HEK293T (cell line): ENCODE measurements at regions not wholly inside any gene's neighbourhood (a gene's known extent, or its start where the extent isn't known, plus 50 kb on each side); places are given as distances from the start of the nearest gene placed in this dataset.

Experiments used
- CTBP1 ChIP-seq: fragments of 450-650 bp; IDR thresholded peaks from 2 replicates; pipeline ENCODE4 v1.6.1; 2016; ENCODE audit warnings: borderline replicate concordance
- ELF4 ChIP-seq: fragments of 450-650 bp; IDR thresholded peaks from 2 replicates; pipeline ENCODE4 v1.6.1; 2017; ENCODE audit warnings: antibody characterized with exemption
- FOXA1 ChIP-seq: fragments of 450-650 bp; IDR thresholded peaks from 2 replicates; pipeline ENCODE4 v1.6.1; 2016; ENCODE audit warnings: mild to moderate bottlenecking
- FOXK2 ChIP-seq: fragments of 450-650 bp; IDR thresholded peaks from 2 replicates; pipeline ENCODE4 v1.6.1; 2016; ENCODE audit warnings: mild to moderate bottlenecking
- FOXM1 ChIP-seq: fragments of 450-650 bp; IDR thresholded peaks from 2 replicates; pipeline ENCODE4 v1.6.1; 2017; ENCODE audit warnings: mild to moderate bottlenecking, borderline replicate concordance
- L3MBTL2 ChIP-seq: fragments of 450-650 bp; conservative IDR thresholded peaks from 2 replicates; pipeline ENCODE4 v1.6.1; 2016; ENCODE audit warnings: mild to moderate bottlenecking
- NFRKB ChIP-seq: fragments of 450-650 bp; IDR thresholded peaks from 2 replicates; pipeline ENCODE4 v1.6.1; 2016; ENCODE audit warnings: mild to moderate bottlenecking, moderate library complexity
- PKNOX1 ChIP-seq: fragments of 450-650 bp; IDR thresholded peaks from 2 replicates; pipeline ENCODE4 v1.6.1; 2016
- SP1 ChIP-seq: fragments of 450-650 bp; IDR thresholded peaks from 2 replicates; pipeline ENCODE4 v1.6.1; 2017
- SUZ12 ChIP-seq: fragments of 450-650 bp; IDR thresholded peaks from 2 replicates; pipeline ENCODE4 v1.6.1; 2016; ENCODE audit warnings: mild to moderate bottlenecking
- TARDBP ChIP-seq: fragments of 450-650 bp; IDR thresholded peaks from 2 replicates; pipeline ENCODE4 v1.6.1; 2016
- ZNF384 ChIP-seq: fragments of 450-650 bp; IDR thresholded peaks from 2 replicates; pipeline ENCODE4 v1.6.1; 2016

- no peak for TF ChIP-seq CTBP1
- no peak for TF ChIP-seq SP1
- no peak for TF ChIP-seq FOXA1
- TF ChIP-seq SUZ12: no peak
- TF ChIP-seq FOXM1: no peak
- no peak for TF ChIP-seq ELF4
- TF ChIP-seq FOXK2: no peak
- no peak for TF ChIP-seq ZNF384
- TF ChIP-seq TARDBP: no peak
- TF ChIP-seq NFRKB: no peak
- no peak for TF ChIP-seq L3MBTL2
- peak; percentile 65 for TF ChIP-seq PKNOX1
Measured at GRCh38 chr7:65307651-65308299, 65.9 kb upstream of the ZNF92 start.
